GM21447 (cell line): ENCODE measurements at regions not wholly inside any gene's neighbourhood (a gene's known extent, or its start where the extent isn't known, plus 50 kb on each side); places are given as distances from the start of the nearest gene placed in this dataset.

ENCODE experiments used
- ATAC-seq: cut with Tn5 transposase; IDR thresholded peaks from one replicate; pipeline ENCODE4 v1.9.1; 2021; ENCODE audit not compliant: unreplicated experiment

- ATAC-seq: no peak
Observed at GRCh38 chr4:178347111-178347510, 904.9 kb upstream of the AGA start.

GRCh38 chr4:178349601-178350000 is 907.4 kb upstream of the AGA start:
- ATAC-seq: no peak

- no peak for ATAC-seq
Observed at GRCh38 chr4:178351185-178351584, 908.9 kb upstream of the AGA start.

GRCh38 chr4:178356725-178357124 is 914.5 kb upstream of the AGA start:
- no peak for ATAC-seq

- no peak for ATAC-seq
Observed at GRCh38 chr4:178385481-178385880, 943.2 kb upstream of the AGA start.

GRCh38 chr4:178387756-178388155 is 945.5 kb upstream of the AGA start:
- ATAC-seq: no peak

GRCh38 chr4:178395798-178396197 is 953.6 kb upstream of the AGA start:
- no peak for ATAC-seq

GRCh38 chr4:178412455-178412854 is 970.2 kb upstream of the AGA start:
- no peak for ATAC-seq

GRCh38 chr4:178414042-178414441 is 971.8 kb upstream of the AGA start:
- ATAC-seq: no peak

- no peak for ATAC-seq
Observed at GRCh38 chr4:178414881-178415446, 972.7 kb upstream of the AGA start.

- no peak for ATAC-seq
Observed at GRCh38 chr4:178415925-178416324, 973.7 kb upstream of the AGA start.

GRCh38 chr4:178423366-178423765 is 981.1 kb upstream of the AGA start:
- no peak for ATAC-seq

GRCh38 chr4:178426871-178427270 is 984.6 kb upstream of the AGA start:
- no peak for ATAC-seq

GRCh38 chr4:178427663-178428062 is 985.4 kb upstream of the AGA start:
- no peak for ATAC-seq

- no peak for ATAC-seq
Observed at GRCh38 chr4:178448372-178449035, 1006.3 kb upstream of the AGA start.

- ATAC-seq: no peak
Observed at GRCh38 chr4:178450614-178451013, 1008.4 kb upstream of the AGA start.

- no peak for ATAC-seq
Observed at GRCh38 chr4:178453057-178453456, 1010.8 kb upstream of the AGA start.

- ATAC-seq: no peak
Observed at GRCh38 chr4:178457286-178457685, 1015.0 kb upstream of the AGA start.

GRCh38 chr4:178462710-178463109 is 1020.5 kb upstream of the AGA start:
- no peak for ATAC-seq

GRCh38 chr4:178463747-178464146 is 1021.5 kb upstream of the AGA start:
- ATAC-seq: no peak

- no peak for ATAC-seq
Observed at GRCh38 chr4:178470996-178471784, 1029.0 kb upstream of the AGA start.

- ATAC-seq: no peak
Observed at GRCh38 chr4:178471994-178472393, 1029.8 kb upstream of the AGA start.
